ENCODE measurements at regions not wholly inside any gene's neighbourhood (a gene's known extent, or its start where the extent isn't known, plus 50 kb on each side); places are given as distances from the start of the nearest gene placed in this dataset.
A peak's percentile ranks its signal among the peaks of the same experiment; 100 is the strongest.

DNA sequence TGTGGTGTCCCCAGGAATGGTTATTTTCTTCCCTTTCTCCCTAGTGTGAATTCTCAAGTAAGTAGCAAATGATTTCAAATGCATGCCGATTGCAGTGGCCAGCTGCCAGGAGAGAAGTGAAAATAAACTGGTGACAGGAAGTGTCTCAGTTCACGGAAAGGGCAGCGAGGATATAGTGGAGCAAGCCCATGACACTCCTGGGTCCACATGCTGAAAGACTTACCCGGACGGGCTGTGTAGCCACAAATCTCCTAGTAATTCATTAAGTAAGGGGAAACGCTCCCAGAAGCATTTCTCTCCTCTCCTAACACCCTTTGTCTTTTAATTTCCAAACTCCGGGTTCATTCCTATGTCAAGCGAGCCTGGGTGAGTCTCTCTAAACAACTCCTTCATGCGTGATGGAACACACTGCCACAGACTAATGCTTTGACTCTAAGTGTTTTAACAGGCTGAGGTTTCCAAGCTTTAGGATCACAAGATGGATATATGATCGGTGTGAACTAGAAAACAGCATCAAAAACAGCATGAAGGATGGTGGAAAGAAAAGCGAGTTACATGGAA lies 125.6 kb downstream of the CYP26A1 start:
- Histone ChIP-seq H3K9me3 (ENCODE audit: control insufficient read depth in 2 of 2, low read length in 2 of 2) (no peaks in the 10 kb centered on the region), H3K9ac (ENCODE audit: low read length in 2 of 2) (peak overlapping the region; percentile 14 to 53), H3K36me3 (ENCODE audit: control insufficient read depth in 2 of 2, insufficient read depth in 2 of 2, low read length in 2 of 2) (no peaks in the 10 kb centered on the region), H3K27ac (ENCODE audit: low read length) (no peak overlapping the region), H3K27me3 (ENCODE audit: control insufficient read depth in 1 of 2, insufficient read depth in 2 of 2, low read length in 2 of 2) (no peaks in the 10 kb centered on the region), H3K4me3 (ENCODE audit: low read length in 2 of 2) (peak overlapping the region; percentile 60 to 69), H3K4me1 (ENCODE audit: control insufficient read depth, insufficient read depth, low read length) (peaks cover 2% of the 10 kb centered on the region)

DNA sequence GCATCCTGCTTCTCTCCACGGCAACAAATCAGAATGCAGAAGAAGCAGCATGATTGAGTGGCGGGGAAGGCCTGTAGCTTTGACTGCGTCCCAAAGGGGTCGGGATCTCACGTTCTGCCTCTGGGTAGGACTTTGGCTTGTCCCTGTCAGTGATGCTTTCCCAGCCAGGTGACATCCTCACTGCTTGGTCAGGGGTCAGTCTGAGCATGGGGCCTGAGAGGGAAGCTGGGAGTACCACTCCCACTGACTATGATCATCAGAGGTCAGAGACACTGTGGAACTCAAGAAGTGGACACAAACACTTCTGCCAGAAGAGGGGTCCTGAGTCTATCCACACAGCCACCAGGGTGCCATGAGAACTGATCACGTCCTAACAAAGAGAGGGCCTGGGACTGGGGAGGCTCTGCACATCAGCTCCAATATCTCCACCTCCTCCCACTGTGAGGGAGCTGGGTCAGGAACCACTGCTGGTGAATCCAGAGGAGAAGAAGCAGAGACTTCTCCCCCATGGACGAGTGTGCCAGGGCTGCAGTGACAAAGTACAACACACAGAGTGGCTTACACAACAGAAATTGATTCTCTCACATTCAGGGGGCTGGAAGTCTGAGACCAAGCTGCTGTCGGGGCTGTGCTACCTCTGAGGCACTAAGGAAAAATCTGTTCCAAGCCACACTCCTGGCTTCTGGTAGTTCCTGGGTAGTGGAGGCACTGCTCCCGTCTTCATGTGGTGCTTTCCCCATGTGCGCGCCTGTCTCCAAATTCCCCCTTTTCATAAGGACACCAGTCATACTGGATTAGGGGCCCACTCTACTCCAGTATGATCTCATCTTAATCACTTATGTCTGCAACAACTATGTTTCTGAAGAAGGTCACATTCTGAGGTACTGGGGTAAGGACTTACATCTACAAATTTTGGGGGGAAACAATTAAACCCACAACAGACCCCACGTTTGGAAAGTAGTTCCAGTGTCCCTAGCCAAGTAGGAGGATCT lies 131.1 kb downstream of the CYP26A1 start:
- H3K9ac ChIP-seq (ENCODE audit: low read length in 2 of 2), result no peak overlapping the region
- H3K27me3 ChIP-seq (ENCODE audit: control insufficient read depth in 1 of 2, insufficient read depth in 2 of 2, low read length in 2 of 2), result no peaks in the 10 kb centered on the region
- H3K4me1 ChIP-seq (ENCODE audit: control insufficient read depth, insufficient read depth, low read length), result no peaks in the 10 kb centered on the region
- no peak overlapping the region for H3K27ac ChIP-seq (ENCODE audit: low read length)
- H3K36me3 ChIP-seq (ENCODE audit: control insufficient read depth in 2 of 2, insufficient read depth in 2 of 2, low read length in 2 of 2), result no peaks in the 10 kb centered on the region
- no peak overlapping the region for H3K4me3 ChIP-seq (ENCODE audit: low read length in 2 of 2)
- no peaks in the 10 kb centered on the region for H3K9me3 ChIP-seq (ENCODE audit: control insufficient read depth in 2 of 2, low read length in 2 of 2)

DNA sequence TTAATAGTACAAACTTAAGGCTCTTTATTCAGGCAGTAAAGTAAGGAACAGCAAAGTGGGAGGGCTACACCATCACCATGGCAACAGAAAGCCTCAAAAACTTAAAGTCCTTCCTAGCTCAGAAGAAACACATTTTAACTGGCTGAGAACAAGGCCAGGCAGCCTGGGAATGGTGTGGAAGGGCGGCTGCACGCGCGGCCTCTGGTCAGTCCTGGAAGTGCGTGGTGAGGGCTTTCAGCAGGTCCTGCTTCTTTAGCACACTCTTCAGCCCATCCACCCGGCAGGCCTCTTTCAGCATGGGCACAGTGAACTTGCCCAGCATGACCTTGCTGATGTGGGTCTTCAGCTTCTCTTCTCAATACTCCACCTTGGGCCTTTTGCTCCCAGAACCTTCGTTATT lies 133.0 kb downstream of the CYP26A1 start:
- H3K4me3 ChIP-seq (ENCODE audit: low read length in 2 of 2), result no peak overlapping the region

DNA sequence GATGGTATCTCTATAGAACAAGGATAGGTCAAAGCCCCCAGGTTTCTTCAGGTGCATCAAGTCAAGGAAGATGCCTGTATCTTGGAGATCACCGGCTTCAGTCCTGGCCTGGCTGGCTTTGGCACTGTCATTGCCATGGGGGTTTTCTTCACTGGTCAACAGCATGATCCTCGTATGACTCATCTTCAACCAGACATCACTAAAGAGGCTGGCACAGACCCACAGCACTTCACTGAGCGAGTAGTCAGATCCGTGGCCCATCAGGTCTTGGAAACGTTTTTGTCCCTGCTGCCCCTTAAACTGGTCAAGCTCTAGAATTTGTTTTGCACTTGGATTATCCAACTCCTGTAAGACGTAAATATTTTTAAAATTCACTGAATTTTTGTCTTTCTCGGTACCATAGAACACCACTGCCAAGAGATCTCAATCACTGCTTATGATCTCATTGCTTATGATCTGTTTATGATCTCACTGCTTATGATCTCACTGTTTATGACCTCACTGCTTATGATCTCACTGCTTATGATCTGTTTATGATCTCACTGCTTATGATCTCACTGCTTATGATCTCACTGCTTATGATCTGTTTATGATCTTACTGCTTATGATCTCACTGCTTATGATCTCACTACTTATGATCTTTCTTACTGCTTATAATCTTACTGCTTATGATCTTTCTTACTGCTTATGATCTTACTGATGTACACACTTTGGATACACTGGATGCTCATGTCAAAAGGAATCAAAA lies 135.2 kb downstream of the CYP26A1 start:
- Histone ChIP-seq H3K4me3 (ENCODE audit: low read length in 2 of 2) (no peak overlapping the region), H3K27me3 (ENCODE audit: control insufficient read depth in 1 of 2, insufficient read depth in 2 of 2, low read length in 2 of 2) (no peaks in the 10 kb centered on the region), H3K36me3 (ENCODE audit: control insufficient read depth in 2 of 2, insufficient read depth in 2 of 2, low read length in 2 of 2) (no peaks in the 10 kb centered on the region), H3K9me3 (ENCODE audit: control insufficient read depth in 2 of 2, low read length in 2 of 2) (no peaks in the 10 kb centered on the region), H3K27ac (ENCODE audit: low read length) (no peak overlapping the region), H3K4me1 (ENCODE audit: control insufficient read depth, insufficient read depth, low read length) (no peaks in the 10 kb centered on the region), H3K9ac (ENCODE audit: low read length in 2 of 2) (no peak overlapping the region)

More for the DNA sequence above, 133.0 kb downstream of the CYP26A1 start:
- no peaks in the 10 kb centered on the region for H3K27me3 ChIP-seq (ENCODE audit: control insufficient read depth in 1 of 2, insufficient read depth in 2 of 2, low read length in 2 of 2)
- H3K9me3 ChIP-seq (ENCODE audit: control insufficient read depth in 2 of 2, low read length in 2 of 2), result no peaks in the 10 kb centered on the region
- H3K36me3 ChIP-seq (ENCODE audit: control insufficient read depth in 2 of 2, insufficient read depth in 2 of 2, low read length in 2 of 2), result no peaks in the 10 kb centered on the region
- H3K9ac ChIP-seq (ENCODE audit: low read length in 2 of 2), result no peak overlapping the region
- no peaks in the 10 kb centered on the region for H3K4me1 ChIP-seq (ENCODE audit: control insufficient read depth, insufficient read depth, low read length)
- no peak overlapping the region for H3K27ac ChIP-seq (ENCODE audit: low read length)

DNA sequence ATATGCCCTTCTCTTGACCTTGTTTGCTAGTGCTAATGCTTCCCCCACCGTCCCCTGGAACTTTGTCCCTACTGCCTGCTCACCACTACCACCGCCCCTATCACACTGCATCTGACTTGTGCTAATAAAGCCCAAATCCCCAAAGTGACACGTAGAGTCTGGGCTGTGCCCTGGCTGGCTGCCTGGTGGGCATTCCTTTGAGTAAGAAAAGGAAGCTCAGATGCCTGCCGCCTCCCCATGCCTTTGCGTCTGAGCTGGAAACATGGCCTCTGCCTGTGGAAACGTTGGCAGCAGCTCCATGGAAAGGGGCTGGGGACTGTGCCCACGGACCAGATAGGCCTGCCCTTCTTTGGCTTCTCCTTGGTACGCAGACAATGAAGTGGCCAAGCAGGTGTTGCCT lies 138.3 kb downstream of the CYP26A1 start:
- no peak overlapping the region for H3K4me3 ChIP-seq (ENCODE audit: low read length in 2 of 2)
- no peaks in the 10 kb centered on the region for H3K27me3 ChIP-seq (ENCODE audit: control insufficient read depth in 1 of 2, insufficient read depth in 2 of 2, low read length in 2 of 2)
- no peak overlapping the region for H3K9ac ChIP-seq (ENCODE audit: low read length in 2 of 2)
- H3K4me1 ChIP-seq (ENCODE audit: control insufficient read depth, insufficient read depth, low read length), result no peaks in the 10 kb centered on the region
- H3K36me3 ChIP-seq (ENCODE audit: control insufficient read depth in 2 of 2, insufficient read depth in 2 of 2, low read length in 2 of 2), result no peaks in the 10 kb centered on the region
- no peak overlapping the region for H3K27ac ChIP-seq (ENCODE audit: low read length)
- H3K9me3 ChIP-seq (ENCODE audit: control insufficient read depth in 2 of 2, low read length in 2 of 2), result no peaks in the 10 kb centered on the region

DNA sequence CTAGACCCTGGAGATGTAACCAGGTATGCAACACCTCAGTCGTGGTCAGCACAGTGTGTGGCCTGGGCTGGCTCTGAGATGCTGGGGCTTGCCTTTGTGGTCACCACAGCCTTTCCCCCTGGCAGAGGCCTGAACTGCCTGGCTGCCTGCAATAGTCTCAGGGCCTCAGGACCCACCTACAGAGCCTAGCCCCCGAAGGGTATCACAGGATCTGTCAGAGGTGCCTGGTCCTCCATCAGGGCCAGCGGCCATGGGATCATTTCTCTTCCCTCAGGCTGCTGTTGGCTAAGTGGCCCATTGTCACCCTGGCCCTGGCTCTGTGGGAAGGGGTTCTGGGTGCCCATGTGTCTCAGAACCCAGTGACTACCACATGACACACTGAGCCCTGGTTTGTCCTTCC lies 141.6 kb downstream of the CYP26A1 start:
- no peaks in the 10 kb centered on the region for H3K9me3 ChIP-seq (ENCODE audit: control insufficient read depth in 2 of 2, low read length in 2 of 2)
- H3K9ac ChIP-seq (ENCODE audit: low read length in 2 of 2), result no peak overlapping the region
- H3K4me3 ChIP-seq (ENCODE audit: low read length in 2 of 2), result no peak overlapping the region
- no peaks in the 10 kb centered on the region for H3K4me1 ChIP-seq (ENCODE audit: control insufficient read depth, insufficient read depth, low read length)
- no peaks in the 10 kb centered on the region for H3K36me3 ChIP-seq (ENCODE audit: control insufficient read depth in 2 of 2, insufficient read depth in 2 of 2, low read length in 2 of 2)
- no peaks in the 10 kb centered on the region for H3K27me3 ChIP-seq (ENCODE audit: control insufficient read depth in 1 of 2, insufficient read depth in 2 of 2, low read length in 2 of 2)
- H3K27ac ChIP-seq (ENCODE audit: low read length), result no peak overlapping the region

DNA sequence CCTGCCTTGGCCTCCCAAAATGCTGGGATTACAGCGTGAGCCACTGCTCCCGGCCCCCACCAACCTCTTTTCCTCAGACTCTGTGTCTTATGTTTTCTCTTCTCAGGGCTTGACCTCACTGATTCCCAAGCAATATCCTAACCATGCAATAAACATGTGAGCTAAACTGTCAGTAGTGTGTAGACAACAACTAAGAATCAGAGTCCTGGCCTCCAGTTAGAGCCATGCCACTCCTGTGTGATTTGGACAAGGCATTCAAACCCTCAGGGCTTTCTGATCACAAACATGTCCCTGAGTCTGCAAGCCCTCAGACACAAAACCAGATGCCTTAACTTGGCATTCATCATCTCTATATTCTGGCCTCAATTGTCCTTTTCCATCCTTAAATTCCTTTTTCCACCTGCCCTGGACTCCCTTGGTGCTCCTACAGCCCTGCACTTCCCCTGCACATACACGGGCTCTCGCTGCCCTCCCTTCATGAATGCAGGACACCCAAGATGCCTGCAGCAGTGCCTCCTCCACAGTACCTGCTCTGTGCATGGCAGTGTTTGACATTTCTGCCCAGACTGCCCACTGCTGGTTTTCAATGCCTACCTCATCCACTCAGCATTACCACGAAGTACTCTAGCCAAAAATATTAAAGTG lies 142.8 kb downstream of the CYP26A1 start:
- Histone ChIP-seq H3K36me3 (ENCODE audit: control insufficient read depth in 2 of 2, insufficient read depth in 2 of 2, low read length in 2 of 2) (no peaks in the 10 kb centered on the region), H3K9me3 (ENCODE audit: control insufficient read depth in 2 of 2, low read length in 2 of 2) (no peaks in the 10 kb centered on the region), H3K4me1 (ENCODE audit: control insufficient read depth, insufficient read depth, low read length) (no peaks in the 10 kb centered on the region), H3K27me3 (ENCODE audit: control insufficient read depth in 1 of 2, insufficient read depth in 2 of 2, low read length in 2 of 2) (no peaks in the 10 kb centered on the region), H3K4me3 (ENCODE audit: low read length in 2 of 2) (no peak overlapping the region), H3K27ac (ENCODE audit: low read length) (no peak overlapping the region), H3K9ac (ENCODE audit: low read length in 2 of 2) (no peak overlapping the region)

DNA sequence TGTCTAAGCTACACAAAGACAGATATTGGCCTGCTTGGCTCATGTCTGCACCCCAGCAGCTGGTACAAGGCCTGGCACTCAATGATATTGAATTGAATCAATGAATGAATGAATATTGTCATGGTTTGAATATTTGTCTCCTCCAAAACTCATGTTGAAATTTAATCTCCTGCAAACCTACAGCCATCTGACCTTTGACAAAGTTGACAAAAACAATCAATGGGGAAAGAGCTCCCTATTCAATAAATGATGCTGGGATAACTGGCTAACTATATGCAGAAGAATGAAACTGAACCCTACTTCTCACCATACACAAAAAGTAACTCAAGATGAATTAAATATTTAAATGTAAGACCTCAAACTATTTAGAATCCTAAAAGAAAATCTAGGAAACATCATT lies 144.7 kb downstream of the CYP26A1 start:
- no peaks in the 10 kb centered on the region for H3K36me3 ChIP-seq (ENCODE audit: control insufficient read depth in 2 of 2, insufficient read depth in 2 of 2, low read length in 2 of 2)
- H3K9me3 ChIP-seq (ENCODE audit: control insufficient read depth in 2 of 2, low read length in 2 of 2), result no peaks in the 10 kb centered on the region
- no peak overlapping the region for H3K9ac ChIP-seq (ENCODE audit: low read length in 2 of 2)
- H3K27me3 ChIP-seq (ENCODE audit: control insufficient read depth in 1 of 2, insufficient read depth in 2 of 2, low read length in 2 of 2), result no peaks in the 10 kb centered on the region
- no peak overlapping the region for H3K27ac ChIP-seq (ENCODE audit: low read length)
- H3K4me3 ChIP-seq (ENCODE audit: low read length in 2 of 2), result no peak overlapping the region
- H3K4me1 ChIP-seq (ENCODE audit: control insufficient read depth, insufficient read depth, low read length), result no peaks in the 10 kb centered on the region

DNA sequence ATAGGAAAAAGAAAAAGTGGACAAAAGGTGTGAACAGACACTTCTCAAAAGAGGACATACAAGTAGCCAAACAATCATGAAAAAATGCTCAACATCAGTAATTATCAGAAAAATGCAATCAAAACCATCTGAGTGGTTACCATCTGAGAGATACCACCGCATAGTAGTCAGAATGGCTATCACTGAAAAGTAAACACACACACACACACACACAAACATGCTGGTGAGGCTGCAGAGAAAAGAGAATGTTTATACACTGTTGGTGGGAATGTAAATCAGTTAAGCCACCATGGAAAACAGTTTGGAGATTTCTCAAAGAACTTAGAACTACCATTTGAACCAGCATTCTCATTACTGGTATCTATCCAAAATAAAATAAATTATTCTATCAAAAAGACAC lies 145.7 kb downstream of the CYP26A1 start:
- H3K27me3 ChIP-seq (ENCODE audit: control insufficient read depth in 1 of 2, insufficient read depth in 2 of 2, low read length in 2 of 2), result no peaks in the 10 kb centered on the region
- no peaks in the 10 kb centered on the region for H3K36me3 ChIP-seq (ENCODE audit: control insufficient read depth in 2 of 2, insufficient read depth in 2 of 2, low read length in 2 of 2)
- H3K4me3 ChIP-seq (ENCODE audit: low read length in 2 of 2), result no peak overlapping the region
- H3K9me3 ChIP-seq (ENCODE audit: control insufficient read depth in 2 of 2, low read length in 2 of 2), result no peaks in the 10 kb centered on the region
- no peaks in the 10 kb centered on the region for H3K4me1 ChIP-seq (ENCODE audit: control insufficient read depth, insufficient read depth, low read length)
- no peak overlapping the region for H3K9ac ChIP-seq (ENCODE audit: low read length in 2 of 2)
- no peak overlapping the region for H3K27ac ChIP-seq (ENCODE audit: low read length)

DNA sequence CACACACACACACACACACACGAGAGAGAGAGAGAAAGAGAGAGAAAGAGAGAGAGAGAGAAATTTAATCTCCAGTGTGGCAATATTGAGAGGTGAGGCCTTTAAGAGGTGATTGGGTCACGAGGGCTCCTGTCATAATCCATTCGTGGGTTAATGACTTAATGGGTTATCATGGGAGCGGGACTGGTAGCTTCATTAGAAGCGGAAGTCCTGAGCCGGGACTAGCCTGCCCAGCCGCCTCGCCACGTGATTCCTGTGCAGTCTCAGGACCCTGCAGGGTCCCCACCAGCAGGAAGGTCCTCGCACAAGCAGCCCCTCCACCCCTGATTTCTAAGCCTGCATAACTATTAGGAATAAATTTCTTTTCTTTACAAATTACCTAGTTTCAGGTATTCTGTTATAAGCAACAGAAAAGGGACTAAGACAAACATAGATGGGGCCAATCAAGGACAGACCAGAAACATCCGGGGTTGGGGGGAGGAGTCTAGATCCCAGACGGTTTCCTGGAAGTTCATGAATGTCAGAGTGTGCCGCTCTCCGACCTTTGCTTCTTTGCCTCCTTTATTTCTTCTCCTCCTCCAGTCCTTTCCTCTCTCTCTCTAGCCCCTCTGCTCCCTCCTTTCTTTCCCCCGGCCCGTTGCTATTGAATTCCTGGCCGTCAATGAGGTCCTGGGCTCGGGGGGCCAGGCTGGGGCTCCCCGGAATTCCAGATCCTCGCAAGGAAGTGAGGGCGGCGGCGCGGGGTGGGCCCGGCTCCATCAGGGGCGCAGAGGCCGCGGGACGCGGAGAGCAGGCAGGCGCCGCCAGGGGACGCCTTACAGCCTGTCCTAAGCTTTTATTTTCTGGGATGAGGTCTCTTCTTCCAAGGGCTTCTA lies 146.8 kb downstream of the CYP26A1 start:
- Histone ChIP-seq H3K36me3 (ENCODE audit: control insufficient read depth in 2 of 2, insufficient read depth in 2 of 2, low read length in 2 of 2) (no peaks in the 10 kb centered on the region), H3K4me1 (ENCODE audit: control insufficient read depth, insufficient read depth, low read length) (no peaks in the 10 kb centered on the region), H3K4me3 (ENCODE audit: low read length in 2 of 2) (no peak overlapping the region), H3K27ac (ENCODE audit: low read length) (no peak overlapping the region), H3K9ac (ENCODE audit: low read length in 2 of 2) (no peak overlapping the region), H3K9me3 (ENCODE audit: control insufficient read depth in 2 of 2, low read length in 2 of 2) (no peaks in the 10 kb centered on the region), H3K27me3 (ENCODE audit: control insufficient read depth in 1 of 2, insufficient read depth in 2 of 2, low read length in 2 of 2) (no peaks in the 10 kb centered on the region)

All from stomach smooth muscle (tissue), 2 donors.